SK-N-SH treated with all-trans-retinoic acid at 6 μM for 48 hours (cell line): ENCODE measurements at regions not wholly inside any gene's neighbourhood (a gene's known extent, or its start where the extent isn't known, plus 50 kb on each side); places are given as distances from the start of the nearest gene placed in this dataset.

Source experiments
- ATAC-seq: fragments of 200-7000 bp; cut with Tn5 transposase; 3 replicates; pipeline ENCODE4 v1.9.1; 2020; ENCODE audit warnings: mild to moderate bottlenecking, moderate library complexity
- ARNTL ChIP-seq: fragments of 450-650 bp; formaldehyde crosslinking; IDR thresholded peaks from 2 replicates; pipeline ENCODE4 v1.5.0; 2020; ENCODE audit warnings: low read depth, mild to moderate bottlenecking, moderate library complexity, borderline replicate concordance
- BACH2 ChIP-seq: fragments of 250-450 bp; sonication (Bioruptor Pico); IDR thresholded peaks from 2 replicates; pipeline ENCODE4 v1.9.0; 2021; ENCODE audit warnings: mild to moderate bottlenecking, borderline replicate concordance
- CREB5 ChIP-seq: fragments of 250-450 bp; sonication (Bioruptor Pico); IDR thresholded peaks from 2 replicates; pipeline ENCODE4 v1.5.1; 2020; ENCODE audit warnings: low read depth, mild to moderate bottlenecking, moderate library complexity
- CSRNP3 ChIP-seq: fragments of 250-450 bp; sonication (Bioruptor Pico); IDR thresholded peaks from 2 replicates; pipeline ENCODE4 v1.5.1; 2021; ENCODE audit warnings: mild to moderate bottlenecking, moderate library complexity
- ESRRG ChIP-seq: fragments of 250-450 bp; sonication (Bioruptor Pico); IDR thresholded peaks from 2 replicates; pipeline ENCODE4 v1.6.1; 2021; ENCODE audit warnings: mild to moderate bottlenecking
- GLIS3 ChIP-seq: fragments of 250-450 bp; sonication (Bioruptor Pico); IDR thresholded peaks from 2 replicates; pipeline ENCODE4 v1.5.0; 2020; ENCODE audit warnings: mild to moderate bottlenecking, moderate library complexity
- OSR1 ChIP-seq: fragments of 250-450 bp; sonication (Bioruptor Pico); IDR thresholded peaks from 2 replicates; pipeline ENCODE4 v1.8.0; 2022; ENCODE audit warnings: moderate library complexity, mild to moderate bottlenecking, inconsistent platforms
- PATZ1 ChIP-seq: fragments of 250-450 bp; sonication (Bioruptor Pico); IDR thresholded peaks from 2 replicates; pipeline ENCODE4 v1.8.0; 2020; ENCODE audit warnings: mild to moderate bottlenecking, moderate library complexity, borderline replicate concordance
- POU6F1 ChIP-seq: fragments of 250-450 bp; sonication (Bioruptor Pico); IDR thresholded peaks from 2 replicates; pipeline ENCODE4 v1.8.0; 2021; ENCODE audit warnings: low read depth, mild to moderate bottlenecking, moderate library complexity, borderline replicate concordance
- PPARA ChIP-seq: fragments of 250-450 bp; sonication (Bioruptor Pico); IDR thresholded peaks from 2 replicates; pipeline ENCODE4 v1.5.0; 2020; ENCODE audit warnings: mild to moderate bottlenecking, borderline replicate concordance
- RARB ChIP-seq: fragments of 250-450 bp; sonication (Bioruptor Pico); IDR thresholded peaks from 2 replicates; pipeline ENCODE4 v1.8.0; 2021; ENCODE audit warnings: mild to moderate bottlenecking, moderate library complexity
- SNAI2 ChIP-seq: fragments of 250-450 bp; sonication (Bioruptor Pico); IDR thresholded peaks from 2 replicates; pipeline ENCODE4 v1.5.0; 2020; ENCODE audit warnings: mild to moderate bottlenecking, moderate library complexity
- TCF4 ChIP-seq: fragments of 250-450 bp; sonication (Bioruptor Pico); IDR thresholded peaks from 2 replicates; pipeline ENCODE4 v1.8.0; 2021; ENCODE audit warnings: mild to moderate bottlenecking, moderate library complexity, borderline replicate concordance
- TOX ChIP-seq: fragments of 250-450 bp; sonication (Bioruptor Pico); IDR thresholded peaks from 2 replicates; pipeline ENCODE4 v1.8.0; 2021; ENCODE audit warnings: mild to moderate bottlenecking, moderate library complexity, borderline replicate concordance
- TSHZ2 ChIP-seq: fragments of 250-450 bp; sonication (Bioruptor Pico); IDR thresholded peaks from 2 replicates; pipeline ENCODE4 v1.5.0; 2020; ENCODE audit warnings: mild to moderate bottlenecking, moderate library complexity
- ZC3H10 ChIP-seq: fragments of 250-450 bp; sonication (Bioruptor Pico); IDR thresholded peaks from 2 replicates; pipeline ENCODE4 v1.5.1; 2021; ENCODE audit warnings: mild to moderate bottlenecking, moderate library complexity
- ZFP3 ChIP-seq: fragments of 250-450 bp; sonication (Bioruptor Pico); IDR thresholded peaks from 2 replicates; pipeline ENCODE4 v1.5.0; 2020; ENCODE audit warnings: mild to moderate bottlenecking, moderate library complexity
- ZFP30 ChIP-seq: fragments of 450-650 bp; formaldehyde crosslinking; IDR thresholded peaks from 2 replicates; pipeline ENCODE4 v1.5.0; 2022; ENCODE audit warnings: mild to moderate bottlenecking, moderate library complexity
- ZNF565 ChIP-seq: fragments of 450-650 bp; formaldehyde crosslinking; conservative IDR thresholded peaks from 2 replicates; pipeline ENCODE4 v1.5.0; 2020; ENCODE audit warnings: low read depth, mild to moderate bottlenecking, moderate library complexity
- ZNF70 ChIP-seq: fragments of 450-650 bp; formaldehyde crosslinking; IDR thresholded peaks from 2 replicates; pipeline ENCODE4 v1.5.0; 2020; ENCODE audit warnings: mild to moderate bottlenecking, moderate library complexity
- ZNF8 ChIP-seq: fragments of 450-650 bp; formaldehyde crosslinking; IDR thresholded peaks from 2 replicates; pipeline ENCODE4 v1.5.0; 2020; ENCODE audit warnings: mild to moderate bottlenecking, moderate library complexity

GRCh38 chr14:86802726-86803125 is 1190.3 kb downstream of the GALC start:
- ATAC-seq = no peak
- TF ChIP-seq ARNTL (CRISPR knock-in tag) (no peak), GLIS3 (no peak), SNAI2 (CRISPR knock-in tag) (no peak), ZNF8 (CRISPR knock-in tag) (no peak), TCF4 (CRISPR knock-in tag) (no peak), BACH2 (no peak), ZNF565 (CRISPR knock-in tag) (no peak), ZNF70 (CRISPR knock-in tag) (no peak), CREB5 (no peak), ZC3H10 (CRISPR knock-in tag) (no peak), ZFP3 (CRISPR knock-in tag) (no peak), CSRNP3 (CRISPR knock-in tag) (no peak), TSHZ2 (CRISPR knock-in tag) (no peak), ZFP30 (CRISPR knock-in tag) (no peak), POU6F1 (CRISPR knock-in tag) (no peak), PPARA (CRISPR knock-in tag) (no peak), TOX (no peak), PATZ1 (CRISPR knock-in tag) (no peak)
- TF ChIP-seq, all 23 proteins: peak for 0

- peak; percentile 80 for ATAC-seq
- TF ChIP-seq SNAI2 (CRISPR knock-in tag) = no peak
- no peak for TF ChIP-seq ARNTL (CRISPR knock-in tag)
- no peak for TF ChIP-seq ZNF8 (CRISPR knock-in tag)
- TF ChIP-seq BACH2 = no peak
- TF ChIP-seq PPARA (CRISPR knock-in tag) = no peak
- TF ChIP-seq ZFP30 (CRISPR knock-in tag) = no peak
- TF ChIP-seq ESRRG (CRISPR knock-in tag) = no peak
- TF ChIP-seq TSHZ2 (CRISPR knock-in tag) = 0 out of 2 replicates have a peak, but pooled peaks have one; percentile 21
- no peak for TF ChIP-seq POU6F1 (CRISPR knock-in tag)
- TF ChIP-seq RARB (CRISPR knock-in tag) = no peak
- TF ChIP-seq CREB5 = no peak
- no peak for TF ChIP-seq OSR1 (CRISPR knock-in tag)
- no peak for TF ChIP-seq TCF4 (CRISPR knock-in tag)
- no peak; the same call in 1 of the 2 replicates for TF ChIP-seq TOX
- TF ChIP-seq ZFP3 (CRISPR knock-in tag) = no peak
- TF ChIP-seq PATZ1 (CRISPR knock-in tag) = peak; percentile 79; the same call in 1 of the 2 replicates
- no peak for TF ChIP-seq ZC3H10 (CRISPR knock-in tag)
These were observed 1193.7 kb downstream of the GALC start for GRCh38 chr14:86799244-86799647.
